Panc1 (cell line): ENCODE measurements at regions not wholly inside any gene's neighbourhood (a gene's known extent, or its start where the extent isn't known, plus 50 kb on each side); places are given as distances from the start of the nearest gene placed in this dataset.

Experiments used
- POLR2AphosphoS5 ChIP-seq: IDR thresholded peaks from 2 replicates; pipeline ENCODE4 v1.6.1; 2012; ENCODE audit warnings: mild to moderate bottlenecking, low read depth, low read length, moderate library complexity
- TF ChIP-seq, protein P1 (sequence below): fragments of 450-650 bp; IDR thresholded peaks from 2 replicates; pipeline ENCODE4 v1.5.1; 2017; ENCODE audit warnings: mild to moderate bottlenecking

DNA sequence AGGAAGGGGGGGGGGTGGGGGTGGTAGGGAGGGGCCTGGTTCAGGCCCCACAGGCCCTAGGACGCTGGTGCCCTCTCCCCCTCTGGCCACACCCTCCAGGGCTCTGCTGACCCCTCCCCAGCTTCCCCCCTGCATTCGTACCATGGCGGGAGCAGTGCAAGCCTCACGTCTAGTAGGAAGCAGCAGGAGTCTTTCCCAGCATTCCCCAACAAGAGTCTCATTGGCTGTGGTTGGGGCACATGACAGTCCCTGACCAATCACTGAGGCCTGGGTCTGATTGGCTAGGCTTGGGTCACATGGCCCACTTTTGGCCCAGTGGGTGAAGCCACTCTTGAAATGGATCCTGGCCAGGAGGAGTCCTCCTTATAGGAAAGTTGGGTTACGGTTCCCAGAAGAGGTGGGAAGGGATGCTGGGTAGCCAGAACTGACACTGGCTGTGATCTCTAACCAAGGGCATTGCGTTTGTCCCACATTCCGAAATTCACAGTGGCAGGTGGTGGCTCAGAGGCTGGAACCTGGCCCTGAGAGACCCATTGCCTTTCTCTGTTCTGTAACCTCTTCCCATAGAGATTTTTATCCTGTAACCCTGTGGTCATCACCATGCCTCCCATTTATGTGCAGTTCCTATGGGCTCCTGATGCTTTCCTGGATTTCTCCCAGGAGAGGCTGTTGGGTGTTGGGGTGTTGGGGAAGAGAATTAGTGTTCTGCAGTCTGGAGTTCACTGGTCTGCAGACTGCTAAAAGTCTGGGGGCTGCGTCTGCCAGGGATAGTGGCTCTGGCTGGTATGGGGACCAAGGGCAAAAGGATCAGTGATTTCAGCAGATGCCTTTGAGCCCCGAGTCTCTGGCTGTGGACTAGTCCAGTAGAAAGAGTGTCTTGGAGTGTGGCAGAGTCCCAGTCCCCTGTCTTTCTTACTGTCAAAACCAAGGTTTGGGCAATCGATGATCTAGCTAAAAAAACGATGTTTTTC lies 58.9 kb upstream of the MYEOV start:
- TF ChIP-seq, protein P1, sequence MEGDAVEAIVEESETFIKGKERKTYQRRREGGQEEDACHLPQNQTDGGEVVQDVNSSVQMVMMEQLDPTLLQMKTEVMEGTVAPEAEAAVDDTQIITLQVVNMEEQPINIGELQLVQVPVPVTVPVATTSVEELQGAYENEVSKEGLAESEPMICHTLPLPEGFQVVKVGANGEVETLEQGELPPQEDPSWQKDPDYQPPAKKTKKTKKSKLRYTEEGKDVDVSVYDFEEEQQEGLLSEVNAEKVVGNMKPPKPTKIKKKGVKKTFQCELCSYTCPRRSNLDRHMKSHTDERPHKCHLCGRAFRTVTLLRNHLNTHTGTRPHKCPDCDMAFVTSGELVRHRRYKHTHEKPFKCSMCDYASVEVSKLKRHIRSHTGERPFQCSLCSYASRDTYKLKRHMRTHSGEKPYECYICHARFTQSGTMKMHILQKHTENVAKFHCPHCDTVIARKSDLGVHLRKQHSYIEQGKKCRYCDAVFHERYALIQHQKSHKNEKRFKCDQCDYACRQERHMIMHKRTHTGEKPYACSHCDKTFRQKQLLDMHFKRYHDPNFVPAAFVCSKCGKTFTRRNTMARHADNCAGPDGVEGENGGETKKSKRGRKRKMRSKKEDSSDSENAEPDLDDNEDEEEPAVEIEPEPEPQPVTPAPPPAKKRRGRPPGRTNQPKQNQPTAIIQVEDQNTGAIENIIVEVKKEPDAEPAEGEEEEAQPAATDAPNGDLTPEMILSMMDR: no peak
- no peak for TF ChIP-seq POLR2AphosphoS5
